ENCODE measurements at regions not wholly inside any gene's neighbourhood (a gene's known extent, or its start where the extent isn't known, plus 50 kb on each side); places are given as distances from the start of the nearest gene placed in this dataset.

DNA sequence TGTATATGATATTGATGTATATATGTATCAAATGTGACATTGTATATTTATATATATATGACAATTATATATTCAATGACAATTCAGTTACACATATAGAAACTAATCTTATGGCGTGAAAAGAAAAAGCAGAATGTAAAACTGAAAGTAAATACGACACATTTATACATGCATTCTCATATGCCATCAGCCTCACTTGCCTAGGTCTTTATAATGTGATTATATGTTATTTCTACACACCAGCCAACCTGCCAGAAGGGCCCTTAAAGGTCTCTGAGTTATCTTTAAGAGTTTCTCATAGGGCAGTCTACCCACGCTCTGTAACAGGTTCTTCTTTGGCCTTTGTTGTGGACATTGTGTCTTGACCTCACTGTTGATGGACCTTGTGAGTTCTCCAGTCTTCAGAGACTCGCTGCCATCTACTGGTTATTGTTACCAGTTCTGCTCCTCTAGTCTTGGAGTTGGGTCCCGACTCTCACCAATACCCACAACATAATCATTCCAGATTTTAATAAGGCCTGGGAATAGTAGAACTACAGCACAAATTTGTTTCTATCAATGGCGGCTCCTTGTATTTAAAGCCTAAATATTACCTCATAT, 371.5 kb upstream of the GOLIM4 start:
- no peak overlapping the region for H3K27ac ChIP-seq
- TF ChIP-seq CTCF (conservative IDR thresholded peaks at IDR 0.05) (peak; percentile 50), ZFX (IDR thresholded peaks at IDR 0.05) (no peak)

GRCh38 chr3:168461793-168462192, 366.1 kb upstream of the GOLIM4 start:
- TF ChIP-seq CTCF (conservative IDR thresholded peaks at IDR 0.05) (no peak), ZFX (IDR thresholded peaks at IDR 0.05) (no peak)
- H3K27ac ChIP-seq = no peak overlapping the region

DNA sequence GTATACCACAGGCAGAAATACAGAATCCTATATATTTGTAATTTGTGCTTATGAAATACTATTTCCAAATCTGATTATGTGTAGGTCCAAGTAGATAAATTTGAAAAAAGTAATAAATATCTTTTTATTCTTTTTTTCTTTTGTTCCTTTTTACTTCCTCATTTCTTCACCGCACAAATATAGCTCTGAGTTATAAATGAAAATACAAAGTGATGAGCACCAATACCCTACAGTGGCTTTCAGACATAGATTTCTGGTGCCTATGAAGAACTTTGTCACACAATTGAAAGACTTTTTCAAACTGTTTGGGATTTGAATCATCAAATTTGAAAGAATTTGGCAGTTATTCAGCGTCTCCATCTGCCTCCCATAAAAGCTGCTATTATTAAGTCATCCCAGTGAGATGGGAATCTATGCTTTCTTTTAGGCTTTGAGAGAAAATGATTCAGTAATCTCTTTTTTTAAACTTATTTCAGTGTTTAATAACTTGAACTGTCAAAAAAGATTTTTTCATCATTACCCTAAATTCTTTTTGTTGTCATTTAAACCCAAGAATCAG, 363.6 kb upstream of the GOLIM4 start:
- no peak overlapping the region for H3K27ac ChIP-seq
- TF ChIP-seq ZFX (IDR thresholded peaks at IDR 0.05) = no peak
- TF ChIP-seq CTCF (conservative IDR thresholded peaks at IDR 0.05) = no peak

GRCh38 chr3:168457954-168458539, 362.3 kb upstream of the GOLIM4 start:
- no peak overlapping the region for H3K27ac ChIP-seq
- TF ChIP-seq ZFX (IDR thresholded peaks at IDR 0.05) = no peak

GRCh38 chr3:168455814-168456213, 360.1 kb upstream of the GOLIM4 start:
- TF ChIP-seq ZFX (IDR thresholded peaks at IDR 0.05) (no peak), CTCF (conservative IDR thresholded peaks at IDR 0.05) (no peak)
- no peak overlapping the region for H3K27ac ChIP-seq

- H3K27ac ChIP-seq = no peak overlapping the region
- no peak for TF ChIP-seq CTCF (conservative IDR thresholded peaks at IDR 0.05)
- no peak for TF ChIP-seq ZFX (IDR thresholded peaks at IDR 0.05)
Measured at GRCh38 chr3:168453623-168454022, 357.9 kb upstream of the GOLIM4 start.

DNA sequence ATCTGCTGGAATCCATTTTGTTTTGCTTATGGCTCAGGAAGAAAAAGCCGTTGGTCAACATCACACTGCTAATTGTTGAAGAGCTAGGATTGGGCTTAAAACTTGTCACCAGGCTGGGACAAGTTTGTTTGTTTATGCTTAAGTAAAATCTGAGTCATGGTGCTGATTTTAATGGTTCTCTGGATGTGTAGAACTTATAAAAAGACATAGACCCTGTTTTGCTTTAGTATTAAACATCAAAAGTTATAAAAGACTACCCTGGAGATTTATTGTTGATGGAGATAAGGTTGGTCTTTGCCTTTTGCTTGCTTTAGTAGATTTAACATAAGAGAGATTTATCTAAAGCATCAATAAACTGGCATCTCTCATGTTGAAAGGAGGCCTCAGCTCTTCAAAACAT, 348.2 kb upstream of the GOLIM4 start:
- TF ChIP-seq CTCF (conservative IDR thresholded peaks at IDR 0.05) (no peak), ZFX (IDR thresholded peaks at IDR 0.05) (no peak)
- H3K27ac ChIP-seq = no peak overlapping the region

GRCh38 chr3:168442502-168442901, 346.8 kb upstream of the GOLIM4 start:
- TF ChIP-seq ZFX (IDR thresholded peaks at IDR 0.05) (no peak), CTCF (conservative IDR thresholded peaks at IDR 0.05) (no peak)
- H3K27ac ChIP-seq = no peak overlapping the region
